ENCODE measurements at regions not wholly inside any gene's neighbourhood (a gene's known extent, or its start where the extent isn't known, plus 50 kb on each side); places are given as distances from the start of the nearest gene placed in this dataset.
A peak's percentile ranks its signal among the peaks of the same experiment; 100 is the strongest.

GRCh38 chr18:49726675-49726963, 86.7 kb downstream of the ACAA2 start:
- in situ Hi-C loops (cut with MboI; ENCODE audit: low sequenced_read_pairs in 4 of 4) (no loop called here), intact Hi-C loops (cut with DNase I; ENCODE audit: low total_unique reads) (loop anchor here (5.0 kb wide), 1 partner anchor 164 kb away; the partner anchor contains the start of gene LIPG)
- Histone ChIP-seq H3K36me3 (no peaks in the 10 kb centered on the region), H3K4me1 (peaks cover 0 to 3% of the 10 kb centered on the region in 2 donors), H3K4me3 (no peak overlapping the region), H3K9me3 (no peaks in the 10 kb centered on the region), H3K27ac (peak overlapping the region in 2 of 4 donors; percentile 16 to 33), H3K27me3 (no peaks in the 10 kb centered on the region)
- ATAC-seq (no peak), DNase-seq (no peak)
- TF ChIP-seq CTCF (IDR thresholded peaks at IDR 0.05 in 4 of 5, conservative IDR thresholded peaks at IDR 0.05 in 1 of 5), result no peak
- TF ChIP-seq POLR2A (IDR thresholded peaks at IDR 0.05), result no peak

GRCh38 chr18:49725809-49726674, 87.3 kb downstream of the ACAA2 start:
- DNase-seq (peak; percentile 25 to 59), ATAC-seq (peak; percentile 41 to 43)
- Histone ChIP-seq H3K4me1 (peaks cover 0 to 3% of the 10 kb centered on the region in 2 donors), H3K9me3 (no peaks in the 10 kb centered on the region), H3K27me3 (no peaks in the 10 kb centered on the region), H3K4me3 (no peak overlapping the region), H3K36me3 (no peaks in the 10 kb centered on the region), H3K27ac (peak overlapping the region in 2 of 4 donors; percentile 16 to 33)
- intact Hi-C loops (cut with DNase I; ENCODE audit: low total_unique reads), result loop anchor here (5.0 kb wide), 1 partner anchor 164 kb away; the partner anchor contains the start of gene LIPG
- TF ChIP-seq POLR2A (IDR thresholded peaks at IDR 0.05) (no peak), CTCF (IDR thresholded peaks at IDR 0.05 in 4 of 5, conservative IDR thresholded peaks at IDR 0.05 in 1 of 5) (no peak)
- in situ Hi-C loops (cut with MboI; ENCODE audit: low sequenced_read_pairs in 4 of 4), result no loop called here

GRCh38 chr18:49723648-49724180, 89.6 kb downstream of the ACAA2 start:
- Histone ChIP-seq H3K27me3 (no peaks in the 10 kb centered on the region), H3K27ac (no peak overlapping the region), H3K9me3 (no peaks in the 10 kb centered on the region), H3K4me1 (no peaks in the 10 kb centered on the region), H3K4me3 (no peak overlapping the region), H3K36me3 (no peaks in the 10 kb centered on the region)
- DNase-seq (no peak), ATAC-seq (no peak)
- intact Hi-C loops (cut with DNase I; ENCODE audit: low total_unique reads), result no loop called here
- in situ Hi-C loops (cut with MboI; ENCODE audit: low sequenced_read_pairs in 4 of 4), result no loop called here
- TF ChIP-seq POLR2A (IDR thresholded peaks at IDR 0.05) (no peak), CTCF (IDR thresholded peaks at IDR 0.05 in 4 of 5, conservative IDR thresholded peaks at IDR 0.05 in 1 of 5) (no peak)

GRCh38 chr18:49722477-49722876, 90.9 kb downstream of the ACAA2 start:
- Histone ChIP-seq H3K27ac (no peak overlapping the region), H3K27me3 (no peaks in the 10 kb centered on the region), H3K4me1 (no peaks in the 10 kb centered on the region), H3K4me3 (no peak overlapping the region), H3K36me3 (no peaks in the 10 kb centered on the region), H3K9me3 (no peaks in the 10 kb centered on the region)
- intact Hi-C loops (cut with DNase I; ENCODE audit: low total_unique reads) (no loop called here), in situ Hi-C loops (cut with MboI; ENCODE audit: low sequenced_read_pairs in 4 of 4) (no loop called here)
- ATAC-seq (no peak), DNase-seq (no peak)
- TF ChIP-seq CTCF (IDR thresholded peaks at IDR 0.05 in 4 of 5, conservative IDR thresholded peaks at IDR 0.05 in 1 of 5), result no peak
- no peak for TF ChIP-seq POLR2A (IDR thresholded peaks at IDR 0.05)
